H9 (cell line): ENCODE measurements at regions not wholly inside any gene's neighbourhood (a gene's known extent, or its start where the extent isn't known, plus 50 kb on each side); places are given as distances from the start of the nearest gene placed in this dataset.

Source experiments
- DNase-seq: peaks from one replicate; pipeline ENCODE4 v3.0.0-alpha.2; 2017
- H2AFZ ChIP-seq: one replicate; pipeline ENCODE4 v1.6.1; 2013; ENCODE audit warnings: mild to moderate bottlenecking, low read length, control low read depth, moderate library complexity
- H2AK5ac ChIP-seq: 2 replicates; pipeline ENCODE4 v1.6.1; 2013; ENCODE audit warnings: low read length, control low read depth, mixed read lengths; ENCODE audit not compliant: insufficient read length
- H2BK120ac ChIP-seq: one replicate; pipeline ENCODE4 v1.6.1; 2013; ENCODE audit warnings: low read depth, mild to moderate bottlenecking, low read length, control low read depth, inconsistent platforms; ENCODE audit not compliant: poor library complexity, severe bottlenecking
- H2BK12ac ChIP-seq: 2 replicates; pipeline ENCODE4 v1.6.1; 2013; ENCODE audit warnings: low read length, control low read depth, mixed read lengths, low read depth; ENCODE audit not compliant: insufficient read length
- H2BK15ac ChIP-seq: 2 replicates; pipeline ENCODE4 v1.6.1; 2013; ENCODE audit warnings: low read depth, low read length, control low read depth
- H2BK20ac ChIP-seq: one replicate; pipeline ENCODE4 v1.6.1; 2013; ENCODE audit warnings: low read depth, mild to moderate bottlenecking, low read length, control low read depth, inconsistent platforms; ENCODE audit not compliant: poor library complexity, severe bottlenecking
- H2BK5ac ChIP-seq: 2 replicates; pipeline ENCODE4 v1.6.1; 2013; ENCODE audit warnings: low read length, control low read depth, mixed read lengths; ENCODE audit not compliant: insufficient read length
- H3K14ac ChIP-seq: 2 replicates; pipeline ENCODE4 v1.6.1; 2013; ENCODE audit warnings: low read length, control low read depth; ENCODE audit not compliant: insufficient read depth
- H3K18ac ChIP-seq: 2 replicates; pipeline ENCODE4 v1.6.1; 2013; ENCODE audit warnings: low read depth, mild to moderate bottlenecking, mixed read lengths, low read length, control low read depth; ENCODE audit not compliant: insufficient read length
- H3K23ac ChIP-seq: 2 replicates; pipeline ENCODE4 v1.6.1; 2013; ENCODE audit warnings: low read length, control low read depth, mixed read lengths, low read depth; ENCODE audit not compliant: insufficient read length
- H3K23me2 ChIP-seq: 2 replicates; pipeline ENCODE4 v1.6.1; 2013; ENCODE audit warnings: low read depth, mild to moderate bottlenecking, mixed read lengths, low read length, control low read depth; ENCODE audit not compliant: insufficient read length, poor library complexity, severe bottlenecking
- H3K27ac ChIP-seq: 2 replicates; pipeline ENCODE4 v1.5.1; 2013; ENCODE audit warnings: low read length, control low read depth, mixed read lengths, low read depth; ENCODE audit not compliant: insufficient read length
- H3K27me3 ChIP-seq: 2 replicates; pipeline ENCODE4 v1.6.1; 2013; ENCODE audit warnings: low read length, control low read depth, inconsistent platforms; ENCODE audit not compliant: insufficient read depth
- H3K4ac ChIP-seq: 2 replicates; pipeline ENCODE4 v1.6.1; 2013; ENCODE audit warnings: low read depth, mild to moderate bottlenecking, control low read depth, inconsistent platforms, low read length, moderate library complexity
- H3K4me1 ChIP-seq: 2 replicates; pipeline ENCODE4 v1.6.1; 2013; ENCODE audit warnings: low read length, control low read depth, inconsistent platforms; ENCODE audit not compliant: insufficient read depth
- H3K4me2 ChIP-seq: 2 replicates; pipeline ENCODE4 v1.6.1; 2013; ENCODE audit warnings: low read length, control low read depth, mixed read lengths; ENCODE audit not compliant: insufficient read length, insufficient read depth
- H3K56ac ChIP-seq: 2 replicates; pipeline ENCODE4 v1.6.1; 2013; ENCODE audit warnings: low read depth, mild to moderate bottlenecking, mixed read lengths, low read length, control low read depth; ENCODE audit not compliant: insufficient read length
- H3K79me1 ChIP-seq: 2 replicates; pipeline ENCODE4 v1.6.1; 2013; ENCODE audit warnings: low read depth, mild to moderate bottlenecking, moderate library complexity, low read length, control low read depth, inconsistent platforms; ENCODE audit not compliant: insufficient read depth, poor library complexity, severe bottlenecking
- H3K79me2 ChIP-seq: 2 replicates; pipeline ENCODE4 v1.6.1; 2013; ENCODE audit warnings: low read length, control low read depth, inconsistent platforms; ENCODE audit not compliant: insufficient read depth
- H3K9ac ChIP-seq: 2 replicates; pipeline ENCODE4 v1.6.1; 2013; ENCODE audit warnings: low read length, control low read depth, mixed read lengths; ENCODE audit not compliant: insufficient read length; ENCODE audit errors: extremely low read depth
- H3K9me3 ChIP-seq: one replicate; pipeline ENCODE4 v1.6.1; 2013; ENCODE audit warnings: low read depth, low read length, inconsistent platforms; ENCODE audit not compliant: control insufficient read depth
- H3T11ph ChIP-seq: one replicate; pipeline ENCODE4 v1.6.1; 2013; ENCODE audit warnings: mild to moderate bottlenecking, low read length, control low read depth, inconsistent platforms
- H4K20me1 ChIP-seq: one replicate; pipeline ENCODE4 v1.6.1; 2013; ENCODE audit not compliant: control insufficient read depth, insufficient read length, insufficient read depth
- H4K5ac ChIP-seq: 2 replicates; pipeline ENCODE4 v1.6.1; 2013; ENCODE audit warnings: low read depth, mild to moderate bottlenecking, mixed read lengths, low read length, control low read depth; ENCODE audit not compliant: insufficient read length
- H4K8ac ChIP-seq: replicated peaks from 2 replicates; pipeline ENCODE4 v1.6.1; 2013; ENCODE audit warnings: low read length, control low read depth, mixed read lengths, low read depth; ENCODE audit not compliant: insufficient read length
- H4K91ac ChIP-seq: 2 replicates; pipeline ENCODE4 v1.6.1; 2013; ENCODE audit warnings: low read depth, mild to moderate bottlenecking, moderate library complexity, mixed read lengths, low read length, control low read depth; ENCODE audit not compliant: insufficient read length
- H3K27ac Mint-ChIP-seq, 3 experiments: 2 replicates in 2 of 3; 3 replicates in 1 of 3; pipeline ENCODE4 v1.8.0; 2020 to 2021; ENCODE audit warnings: mixed read lengths in 3 of 3, mild to moderate bottlenecking in 1 of 3, moderate library complexity in 1 of 3
- H3K27me3 Mint-ChIP-seq: 2 replicates; pipeline ENCODE4 v1.8.0; 2021; ENCODE audit warnings: low read depth, mild to moderate bottlenecking, moderate library complexity, mixed read lengths
- H3K36me3 Mint-ChIP-seq, 3 experiments: 2 replicates in 2 of 3; 3 replicates in 1 of 3; pipeline ENCODE4 v1.8.0; 2020 to 2021; ENCODE audit warnings: low read depth in 3 of 3, mixed read lengths in 3 of 3; ENCODE audit not compliant: insufficient read depth in 1 of 3
- H3K4me1 Mint-ChIP-seq, 2 experiments: 2 replicates each; pipeline ENCODE4 v1.8.0; 2020; ENCODE audit warnings: mixed read lengths in 2 of 2
- H3K4me3 Mint-ChIP-seq, 2 experiments: 2 replicates in 1 of 2; 3 replicates in 1 of 2; pipeline ENCODE4 v1.8.0; 2020 to 2021; ENCODE audit warnings: mild to moderate bottlenecking in 2 of 2, mixed read lengths in 2 of 2, moderate library complexity in 1 of 2
- H3K9me3 Mint-ChIP-seq, 2 experiments: 2 replicates in 1 of 2; 3 replicates in 1 of 2; pipeline ENCODE4 v1.8.0; 2020; ENCODE audit warnings: mild to moderate bottlenecking in 2 of 2, mixed read lengths in 2 of 2, moderate library complexity in 1 of 2
- WGBS: extraction: QIAGEN DNeasy Blood & Tissue Kit; methylation state at CpG from one replicate; pipeline ENCODE4 v1.1.7; 2013; ENCODE audit warnings: missing lambda C conversion rate, low lambda C conversion rate, mixed read lengths; ENCODE audit not compliant: insufficient read length; ENCODE audit errors: extremely low coverage; 5-methylcytosine and 5-hydroxymethylcytosine counted together
- TF ChIP-seq, protein P1 (sequence below): fragments of 200-600 bp; sonication (generic); conservative IDR thresholded peaks from 3 replicates; pipeline ENCODE4 v1.8.0; 2021; ENCODE audit warnings: antibody characterized with exemption, mild to moderate bottlenecking

- Histone ChIP-seq H2BK12ac (no peak overlapping the region), H3K79me2 (no peaks in the 10 kb centered on the region), H3K4ac (no peak overlapping the region), H4K20me1 (no peaks in the 10 kb centered on the region), H2BK15ac (no peak overlapping the region), H3K79me1 (no peaks in the 10 kb centered on the region), H3K9me3 (no peaks in the 10 kb centered on the region), H3K4me2 (no peak overlapping the region), H3K4me1 (peaks cover 3% of the 10 kb centered on the region; the same call in 1 of the 2 replicates), H2BK120ac (no peak overlapping the region), H3K23me2 (no peaks in the 10 kb centered on the region), H3K23ac (no peak overlapping the region), H4K91ac (no peak overlapping the region), H2AFZ (no peak overlapping the region), H4K8ac (no peak overlapping the region), H3K27ac (no peak overlapping the region), H2AK5ac (no peak overlapping the region), H3K27me3 (no peaks in the 10 kb centered on the region), H3K56ac (no peak overlapping the region), H4K5ac (no peak overlapping the region), H2BK5ac (no peak overlapping the region), H3K9ac (no peak overlapping the region), H3K14ac (no peak overlapping the region), H3K18ac (no peak overlapping the region), H2BK20ac (no peak overlapping the region), H3T11ph (no peak overlapping the region)
- Mint-ChIP-seq H3K9me3 (no peaks in the 10 kb centered on the region), H3K4me3 (no peak overlapping the region), H3K27me3 (peaks cover 2% of the 10 kb centered on the region), H3K36me3 (0 out of 7 replicates have a peak, but pooled peaks cover 0 to under 1% (median 0%) of the 10 kb centered on the region in 3 experiments), H3K27ac (peak overlapping the region; percentile 38 to 88 (median 77); a peak in 6 of 7 replicates), H3K4me1 (peaks cover 30 to 35% of the 10 kb centered on the region in 2 experiments)
- WGBS: no CpG with 5 or more reads among the region's 13 CpGs
- DNase-seq: no peak
- TF ChIP-seq, protein P1, sequence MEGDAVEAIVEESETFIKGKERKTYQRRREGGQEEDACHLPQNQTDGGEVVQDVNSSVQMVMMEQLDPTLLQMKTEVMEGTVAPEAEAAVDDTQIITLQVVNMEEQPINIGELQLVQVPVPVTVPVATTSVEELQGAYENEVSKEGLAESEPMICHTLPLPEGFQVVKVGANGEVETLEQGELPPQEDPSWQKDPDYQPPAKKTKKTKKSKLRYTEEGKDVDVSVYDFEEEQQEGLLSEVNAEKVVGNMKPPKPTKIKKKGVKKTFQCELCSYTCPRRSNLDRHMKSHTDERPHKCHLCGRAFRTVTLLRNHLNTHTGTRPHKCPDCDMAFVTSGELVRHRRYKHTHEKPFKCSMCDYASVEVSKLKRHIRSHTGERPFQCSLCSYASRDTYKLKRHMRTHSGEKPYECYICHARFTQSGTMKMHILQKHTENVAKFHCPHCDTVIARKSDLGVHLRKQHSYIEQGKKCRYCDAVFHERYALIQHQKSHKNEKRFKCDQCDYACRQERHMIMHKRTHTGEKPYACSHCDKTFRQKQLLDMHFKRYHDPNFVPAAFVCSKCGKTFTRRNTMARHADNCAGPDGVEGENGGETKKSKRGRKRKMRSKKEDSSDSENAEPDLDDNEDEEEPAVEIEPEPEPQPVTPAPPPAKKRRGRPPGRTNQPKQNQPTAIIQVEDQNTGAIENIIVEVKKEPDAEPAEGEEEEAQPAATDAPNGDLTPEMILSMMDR: no peak
These were observed 120.5 kb upstream of the COPS8 start for GRCh38 chr2:236965021-236965840.
